Keratinocyte (primary cell): ENCODE measurements at regions not wholly inside any gene's neighbourhood (a gene's known extent, or its start where the extent isn't known, plus 50 kb on each side); places are given as distances from the start of the nearest gene placed in this dataset.

Experiments used
- DNase-seq: peaks from one replicate; pipeline ENCODE4 v3.0.0-alpha.2; 2011; ENCODE audit warnings: low read depth, missing footprints, low spot score
- FAIRE-seq: peaks from 2 replicates; lab custom pipeline; 2011; peaks lifted over from hg19 to GRCh38; lab: Jason Lieb, UNC
- H2AFZ ChIP-seq: 2 replicates; pipeline ENCODE4 v1.6.0; 2012; ENCODE audit warnings: low read length, control low read depth, inconsistent platforms; ENCODE audit not compliant: control insufficient read depth
- H3K27ac ChIP-seq: 2 replicates; pipeline ENCODE4 v1.5.1; 2011; ENCODE audit warnings: low read length; ENCODE audit not compliant: control insufficient read depth, insufficient read depth
- H3K27me3 ChIP-seq: 3 replicates; pipeline ENCODE4 v1.6.0; 2011; ENCODE audit warnings: low read length; ENCODE audit not compliant: control insufficient read depth, insufficient read depth; ENCODE audit errors: extremely low read depth
- H3K36me3 ChIP-seq, 2 experiments: 2 replicates in 1 of 2; 3 replicates in 1 of 2; pipeline ENCODE4 v1.5.1; 2011; ENCODE audit warnings: low read length in 2 of 2, mild to moderate bottlenecking in 1 of 2; ENCODE audit not compliant: control insufficient read depth in 2 of 2, insufficient read depth in 2 of 2; ENCODE audit errors: extremely low read depth in 1 of 2
- H3K4me1 ChIP-seq: 3 replicates; pipeline ENCODE4 v1.5.1; 2011; ENCODE audit warnings: low read length; ENCODE audit not compliant: control insufficient read depth, insufficient read depth; ENCODE audit errors: extremely low read depth
- H3K4me2 ChIP-seq: 3 replicates; pipeline ENCODE4 v1.6.0; 2011; ENCODE audit warnings: low read depth, low read length; ENCODE audit not compliant: control insufficient read depth, insufficient read depth; ENCODE audit errors: extremely low read depth
- H3K4me3 ChIP-seq, 3 experiments: fragments of 200-600 bp in 1 of 3; sonication (generic) in 1 of 3; 2 replicates in 2 of 3; 3 replicates in 1 of 3; pipeline ENCODE4 v1.5.1; 2011 to 2016; ENCODE audit warnings: low read length in 3 of 3, mild to moderate bottlenecking in 3 of 3, control low read depth in 2 of 3, inconsistent platforms in 1 of 3, low read depth in 1 of 3, mixed read lengths in 1 of 3, mixed run types in 1 of 3, moderate library complexity in 1 of 3; ENCODE audit not compliant: control insufficient read depth in 2 of 3, insufficient read depth in 2 of 3; ENCODE audit errors: extremely low read depth in 1 of 3
- H3K79me2 ChIP-seq: 2 replicates; pipeline ENCODE4 v1.6.0; 2012; ENCODE audit warnings: low read length; ENCODE audit not compliant: control insufficient read depth, insufficient read depth
- H3K9ac ChIP-seq: 3 replicates; pipeline ENCODE4 v1.6.0; 2011; ENCODE audit warnings: low read length; ENCODE audit not compliant: control insufficient read depth, insufficient read depth; ENCODE audit errors: extremely low read depth
- H3K9me1 ChIP-seq: 3 replicates; pipeline ENCODE4 v1.6.0; 2011; ENCODE audit warnings: low read length; ENCODE audit not compliant: control insufficient read depth, insufficient read depth; ENCODE audit errors: extremely low read depth
- H3K9me3 ChIP-seq: 2 replicates; pipeline ENCODE4 v1.5.1; 2012; ENCODE audit warnings: low read depth, low read length; ENCODE audit not compliant: control insufficient read depth
- H4K20me1 ChIP-seq: 3 replicates; pipeline ENCODE4 v1.6.0; 2011; ENCODE audit warnings: low read length; ENCODE audit not compliant: control insufficient read depth, insufficient read depth; ENCODE audit errors: extremely low read depth
- EZH2 ChIP-seq: IDR thresholded peaks from one replicate; pipeline ENCODE4 v1.6.1; 2012; ENCODE audit warnings: inconsistent platforms, mild to moderate bottlenecking, low read length, moderate library complexity
- dilution Hi-C: fragments of 300-500 bp; cut with MboI; formaldehyde crosslinking; loops from one replicate; pipeline ENCODE4 v1.7.0; 2020; ENCODE audit warnings: low sequenced_read_pairs; ENCODE audit not compliant: extremely low pct_ligation_motif_present
- TF ChIP-seq, protein P1 (sequence below), 3 experiments: IDR thresholded peaks in 1 of 3; conservative IDR thresholded peaks in 1 of 3; optimal IDR thresholded peaks in 1 of 3; 2 replicates in 2 of 3; 3 replicates in 1 of 3; pipeline versions ENCODE3 to v1.5.1; 2011; ENCODE audit warnings: low read length in 3 of 3, mild to moderate bottlenecking in 3 of 3, moderate library complexity in 2 of 3, control low read depth in 1 of 3, inconsistent platforms in 1 of 3; ENCODE audit not compliant: insufficient read depth in 2 of 3; ENCODE audit errors: extremely low read depth in 1 of 3

DNA sequence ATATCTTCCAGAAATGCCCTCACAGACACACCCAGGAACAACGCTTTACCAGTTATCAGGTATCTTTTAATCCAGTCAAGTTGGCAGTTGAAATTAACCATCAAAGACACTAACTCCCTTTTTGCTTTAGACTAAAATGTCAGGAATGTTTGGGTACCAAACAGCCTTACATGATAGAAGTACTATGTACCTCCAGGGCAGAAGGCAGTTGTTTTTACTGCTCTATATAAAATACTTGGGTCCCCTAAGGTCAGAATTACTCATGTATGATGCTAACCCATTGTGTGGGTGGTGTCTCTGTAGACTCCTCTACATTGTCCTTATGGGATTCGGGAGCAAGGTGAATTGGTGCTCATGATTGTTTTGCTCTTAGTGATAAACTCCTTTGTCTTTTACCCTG lies 492.5 kb upstream of the FLRT2 start:
- H3K36me3 ChIP-seq: no peaks in the 10 kb centered on the region
- no peak for DNase-seq
- TF ChIP-seq EZH2: no peak
- TF ChIP-seq, protein P1, sequence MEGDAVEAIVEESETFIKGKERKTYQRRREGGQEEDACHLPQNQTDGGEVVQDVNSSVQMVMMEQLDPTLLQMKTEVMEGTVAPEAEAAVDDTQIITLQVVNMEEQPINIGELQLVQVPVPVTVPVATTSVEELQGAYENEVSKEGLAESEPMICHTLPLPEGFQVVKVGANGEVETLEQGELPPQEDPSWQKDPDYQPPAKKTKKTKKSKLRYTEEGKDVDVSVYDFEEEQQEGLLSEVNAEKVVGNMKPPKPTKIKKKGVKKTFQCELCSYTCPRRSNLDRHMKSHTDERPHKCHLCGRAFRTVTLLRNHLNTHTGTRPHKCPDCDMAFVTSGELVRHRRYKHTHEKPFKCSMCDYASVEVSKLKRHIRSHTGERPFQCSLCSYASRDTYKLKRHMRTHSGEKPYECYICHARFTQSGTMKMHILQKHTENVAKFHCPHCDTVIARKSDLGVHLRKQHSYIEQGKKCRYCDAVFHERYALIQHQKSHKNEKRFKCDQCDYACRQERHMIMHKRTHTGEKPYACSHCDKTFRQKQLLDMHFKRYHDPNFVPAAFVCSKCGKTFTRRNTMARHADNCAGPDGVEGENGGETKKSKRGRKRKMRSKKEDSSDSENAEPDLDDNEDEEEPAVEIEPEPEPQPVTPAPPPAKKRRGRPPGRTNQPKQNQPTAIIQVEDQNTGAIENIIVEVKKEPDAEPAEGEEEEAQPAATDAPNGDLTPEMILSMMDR (optimal IDR thresholded peaks at IDR 0.05 in 1 of 3, IDR thresholded peaks at IDR 0.05 in 1 of 3, conservative IDR thresholded peaks at IDR 0.05 in 1 of 3; ENCODE audit: extremely low read depth in 1 of 3, insufficient read depth in 2 of 3, low read length in 3 of 3): no peak
- H3K79me2 ChIP-seq: no peaks in the 10 kb centered on the region
- H3K4me3 ChIP-seq: no peak overlapping the region
- no peaks in the 10 kb centered on the region for H3K4me1 ChIP-seq
- H3K4me2 ChIP-seq: no peak overlapping the region
- no peaks in the 10 kb centered on the region for H4K20me1 ChIP-seq
- FAIRE-seq: no peak
- no peaks in the 10 kb centered on the region for H3K27me3 ChIP-seq
- H3K27ac ChIP-seq: no peak overlapping the region
- no peaks in the 10 kb centered on the region for H3K9me1 ChIP-seq
- H3K9me3 ChIP-seq: no peaks in the 10 kb centered on the region
- H2AFZ ChIP-seq: no peak overlapping the region
- H3K9ac ChIP-seq: no peak overlapping the region
- dilution Hi-C loops: no loop called here

DNA sequence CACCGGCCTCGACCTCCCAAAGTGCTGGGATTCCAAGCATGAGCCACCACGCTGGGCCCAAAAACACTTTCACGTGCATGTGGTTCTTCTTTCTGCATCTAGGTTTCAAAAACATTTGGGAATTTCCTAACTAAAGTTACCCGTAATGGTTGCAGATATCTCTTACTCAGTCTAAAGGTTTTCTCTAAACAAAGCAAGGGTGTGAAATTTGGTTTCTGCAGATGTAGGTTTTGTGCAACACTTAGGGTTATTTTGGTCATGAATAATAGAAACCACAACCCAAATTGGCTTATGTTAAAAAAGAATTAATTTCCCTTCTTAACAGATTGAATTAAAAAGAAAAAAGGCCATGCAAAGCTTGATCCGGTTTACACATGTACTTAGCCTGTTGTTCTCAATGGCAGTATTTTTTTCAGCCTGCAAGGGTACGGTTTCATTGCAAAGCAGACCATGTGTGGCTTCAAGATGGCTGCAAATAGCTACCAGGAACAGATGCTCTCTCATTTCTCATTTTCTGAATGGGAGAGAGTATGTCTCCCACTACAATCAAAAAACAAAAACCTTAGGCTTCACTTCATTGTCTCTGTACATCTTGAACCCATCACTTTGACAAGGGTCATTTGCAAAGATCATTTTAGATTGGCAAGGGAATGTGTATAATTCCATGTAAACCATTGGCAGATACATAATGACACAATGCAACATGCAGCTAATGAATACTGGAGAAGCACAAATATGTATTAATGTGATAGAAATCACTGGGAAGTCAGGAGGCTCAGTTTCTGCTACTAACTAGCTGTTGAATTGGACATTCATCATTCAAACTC lies 491.2 kb upstream of the FLRT2 start:
- H3K27ac ChIP-seq: no peak overlapping the region
- H3K4me2 ChIP-seq: no peak overlapping the region
- DNase-seq (no peak), FAIRE-seq (no peak)
- H3K9me1 ChIP-seq: no peaks in the 10 kb centered on the region
- no peaks in the 10 kb centered on the region for H3K4me1 ChIP-seq
- no peaks in the 10 kb centered on the region for H3K27me3 ChIP-seq
- H3K36me3 ChIP-seq: no peaks in the 10 kb centered on the region
- H2AFZ ChIP-seq: no peak overlapping the region
- no peaks in the 10 kb centered on the region for H3K79me2 ChIP-seq
- no peaks in the 10 kb centered on the region for H3K9me3 ChIP-seq
- H3K9ac ChIP-seq: no peak overlapping the region
- H3K4me3 ChIP-seq: no peak overlapping the region
- no peaks in the 10 kb centered on the region for H4K20me1 ChIP-seq
- no peak for TF ChIP-seq EZH2
- TF ChIP-seq, protein P1 (optimal IDR thresholded peaks at IDR 0.05 in 1 of 3, IDR thresholded peaks at IDR 0.05 in 1 of 3, conservative IDR thresholded peaks at IDR 0.05 in 1 of 3; ENCODE audit: extremely low read depth in 1 of 3, insufficient read depth in 2 of 3, low read length in 3 of 3): no peak
- dilution Hi-C loops: no loop called here
